GM23248 (cell line): ENCODE measurements at regions not wholly inside any gene's neighbourhood (a gene's known extent, or its start where the extent isn't known, plus 50 kb on each side); places are given as distances from the start of the nearest gene placed in this dataset.

Experiments used
- DNase-seq: peaks from one replicate; pipeline ENCODE4 v3.0.0-alpha.2; 2015
- H2AFZ ChIP-seq: fragments of 200-600 bp; sonication (generic); 2 replicates; pipeline ENCODE4 v1.6.1; 2016; ENCODE audit warnings: antibody characterized with exemption
- H3F3A ChIP-seq: fragments of 200-600 bp; sonication (generic); 2 replicates; pipeline ENCODE4 v1.6.1; 2016; ENCODE audit warnings: mild to moderate bottlenecking, antibody characterized with exemption, mixed run types; ENCODE audit not compliant: insufficient read depth
- H3K27ac ChIP-seq: fragments of 200-600 bp; sonication (generic); 2 replicates; pipeline ENCODE4 v1.5.1; 2016; ENCODE audit warnings: mild to moderate bottlenecking
- H3K27me3 ChIP-seq: fragments of 200-600 bp; sonication (generic); replicated peaks from 2 replicates; pipeline ENCODE4 v1.6.1; 2016; ENCODE audit warnings: mild to moderate bottlenecking; ENCODE audit not compliant: insufficient read depth
- H3K36me3 ChIP-seq: fragments of 200-600 bp; sonication (generic); 2 replicates; pipeline ENCODE4 v1.6.1; 2016; ENCODE audit warnings: low read depth, mild to moderate bottlenecking
- H3K4me1 ChIP-seq: fragments of 200-600 bp; sonication (generic); 2 replicates; pipeline ENCODE4 v1.6.1; 2016; ENCODE audit warnings: mild to moderate bottlenecking; ENCODE audit not compliant: insufficient read depth
- H3K4me2 ChIP-seq: fragments of 200-600 bp; sonication (generic); one replicate; pipeline ENCODE4 v1.6.1; 2016; ENCODE audit warnings: mild to moderate bottlenecking; ENCODE audit not compliant: unreplicated experiment
- H3K4me3 ChIP-seq: fragments of 200-600 bp; sonication (generic); 2 replicates; pipeline ENCODE4 v1.5.1; 2016; ENCODE audit warnings: mild to moderate bottlenecking
- H3K79me2 ChIP-seq: fragments of 200-600 bp; sonication (generic); 2 replicates; pipeline ENCODE4 v1.6.1; 2016; ENCODE audit warnings: mild to moderate bottlenecking; ENCODE audit not compliant: insufficient read depth
- H3K9ac ChIP-seq: fragments of 200-600 bp; sonication (generic); 2 replicates; pipeline ENCODE4 v1.6.1; 2016; ENCODE audit warnings: mild to moderate bottlenecking
- H3K9me2 ChIP-seq: fragments of 200-600 bp; sonication (generic); 2 replicates; pipeline ENCODE4 v1.6.1; 2016; ENCODE audit warnings: mixed run types, mild to moderate bottlenecking, moderate library complexity; ENCODE audit not compliant: insufficient read depth
- H3K9me3 ChIP-seq: fragments of 200-600 bp; sonication (generic); one replicate; pipeline ENCODE4 v1.6.1; 2017; ENCODE audit warnings: low read depth
- H4K20me1 ChIP-seq: fragments of 200-600 bp; sonication (generic); 2 replicates; pipeline ENCODE4 v1.6.0; 2016; ENCODE audit not compliant: insufficient read depth
- EZH2 ChIP-seq: fragments of 200-600 bp; sonication (generic); IDR thresholded peaks from 2 replicates; pipeline ENCODE4 v1.6.1; 2018; ENCODE audit warnings: antibody characterized with exemption, mild to moderate bottlenecking; ENCODE audit not compliant: insufficient read depth, poor library complexity, severe bottlenecking
- EZH2phosphoT487 ChIP-seq: fragments of 200-600 bp; sonication (generic); IDR thresholded peaks from 2 replicates; pipeline ENCODE4 v1.6.1; 2018; ENCODE audit warnings: antibody characterized with exemption, moderate library complexity, mild to moderate bottlenecking, low read depth; ENCODE audit not compliant: insufficient read depth
- WGBS, 2 experiments: methylation state at CpG; one replicate each; pipeline ENCODE4 v1.1.6; 2015 to 2017; ENCODE audit warnings: low lambda C conversion rate in 2 of 2, low coverage in 1 of 2; ENCODE audit errors: missing lambda C conversion rate in 2 of 2; 5-methylcytosine and 5-hydroxymethylcytosine counted together
- in situ Hi-C: fragments of 300-500 bp; cut with MboI; formaldehyde crosslinking; loops from 2 replicates; pipeline ENCODE4 v1.15.0; 2020

DNA sequence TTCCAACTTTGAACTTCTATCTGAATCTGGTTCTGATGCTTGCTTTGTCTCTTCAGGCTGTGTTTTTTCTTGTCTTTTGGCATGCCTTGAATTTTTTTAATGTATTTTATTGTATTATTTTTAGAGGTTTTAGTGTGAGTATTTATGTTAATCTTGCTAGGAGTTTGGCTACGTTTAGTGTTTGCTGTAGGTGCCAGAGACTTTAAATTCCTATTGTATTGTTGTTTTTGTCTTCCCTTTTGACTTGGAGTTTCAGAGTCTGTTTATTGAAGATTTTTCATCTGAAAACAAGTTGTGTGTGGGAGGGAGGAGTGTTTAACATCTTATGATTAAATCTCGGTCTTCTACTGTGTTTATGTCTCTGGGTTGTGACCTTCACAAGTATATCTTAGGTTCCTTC lies 956.8 kb downstream of the TLE1 start:
- H3K79me2 ChIP-seq = no peaks in the 10 kb centered on the region
- H3K9me3 ChIP-seq = no peaks in the 10 kb centered on the region
- H3K4me1 ChIP-seq = no peaks in the 10 kb centered on the region
- H3K36me3 ChIP-seq = no peaks in the 10 kb centered on the region
- no peaks in the 10 kb centered on the region for H4K20me1 ChIP-seq
- H3K9me2 ChIP-seq = no peaks in the 10 kb centered on the region
- DNase-seq = no peak
- H3K4me2 ChIP-seq = no peak overlapping the region
- no peak overlapping the region for H3K27ac ChIP-seq
- H3F3A ChIP-seq = no peaks in the 10 kb centered on the region
- TF ChIP-seq EZH2phosphoT487 (no peak), EZH2 (no peak)
- no peak overlapping the region for H2AFZ ChIP-seq
- H3K9ac ChIP-seq = no peak overlapping the region
- in situ Hi-C loops = no loop called here
- H3K27me3 ChIP-seq = no peaks in the 10 kb centered on the region
- H3K4me3 ChIP-seq = no peak overlapping the region
- 20 to 26% methylated on average over 2 of the region's 2 CpGs for WGBS, 2 experiments

DNA sequence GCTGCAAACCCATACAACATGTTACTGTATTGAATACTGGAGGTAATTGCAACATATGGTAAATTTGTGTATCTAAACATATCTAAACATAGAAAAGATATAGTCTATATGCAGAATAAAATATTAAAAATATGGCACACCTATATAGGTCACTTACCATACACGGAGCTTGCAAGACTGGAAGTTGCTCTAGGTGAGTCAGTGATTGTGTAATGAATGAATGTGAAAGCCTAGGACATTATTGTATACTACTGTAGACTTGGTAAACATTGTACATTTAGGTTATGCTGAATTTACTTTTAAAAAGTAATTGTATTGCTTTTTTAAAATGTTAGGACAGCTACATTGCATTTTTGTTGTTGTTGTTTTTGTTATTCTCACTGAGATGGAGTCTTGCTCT lies 968.8 kb downstream of the TLE1 start:
- in situ Hi-C loops = no loop called here
- 30 to 31% methylated on average over 1 of the region's 1 CpG for WGBS, 2 experiments
- no peaks in the 10 kb centered on the region for H3K9me3 ChIP-seq
- no peaks in the 10 kb centered on the region for H3F3A ChIP-seq
- H3K36me3 ChIP-seq = no peaks in the 10 kb centered on the region
- H4K20me1 ChIP-seq = no peaks in the 10 kb centered on the region
- no peaks in the 10 kb centered on the region for H3K4me1 ChIP-seq
- H3K9me2 ChIP-seq = no peaks in the 10 kb centered on the region
- H3K27ac ChIP-seq = no peak overlapping the region
- no peak overlapping the region for H3K4me3 ChIP-seq
- no peak for DNase-seq
- H3K4me2 ChIP-seq = no peak overlapping the region
- H3K9ac ChIP-seq = no peak overlapping the region
- H2AFZ ChIP-seq = no peak overlapping the region
- no peaks in the 10 kb centered on the region for H3K79me2 ChIP-seq
- no peaks in the 10 kb centered on the region for H3K27me3 ChIP-seq
- TF ChIP-seq EZH2 (no peak), EZH2phosphoT487 (no peak)

DNA sequence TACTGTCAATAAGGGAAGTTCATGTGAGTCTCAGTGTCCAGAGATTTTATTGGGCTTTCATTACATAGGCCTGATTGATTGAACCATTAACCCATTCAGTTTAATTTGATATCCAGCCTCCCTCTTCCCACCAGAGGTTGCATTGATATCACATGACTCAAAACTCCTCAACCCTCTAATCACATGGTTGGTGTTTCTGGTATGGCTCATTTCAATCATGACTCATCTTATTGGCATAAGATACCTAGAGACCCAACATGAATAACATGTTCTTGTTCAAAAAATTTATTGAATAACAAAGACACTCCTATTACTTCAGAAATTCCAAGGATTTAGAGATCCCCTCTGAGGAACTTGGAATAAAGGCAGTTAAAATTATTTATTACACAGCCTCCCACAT lies 982.2 kb downstream of the TLE1 start:
- DNase-seq = no peak
- in situ Hi-C loops = no loop called here
- Histone ChIP-seq H3K4me2 (no peak overlapping the region), H3K79me2 (no peaks in the 10 kb centered on the region), H3K4me3 (no peak overlapping the region), H3K27ac (no peak overlapping the region), H4K20me1 (no peaks in the 10 kb centered on the region), H3K36me3 (no peaks in the 10 kb centered on the region), H3K9ac (no peak overlapping the region), H3K4me1 (no peaks in the 10 kb centered on the region), H3F3A (no peaks in the 10 kb centered on the region), H3K27me3 (no peaks in the 10 kb centered on the region), H2AFZ (no peak overlapping the region), H3K9me3 (no peaks in the 10 kb centered on the region), H3K9me2 (no peaks in the 10 kb centered on the region)
- TF ChIP-seq EZH2phosphoT487 = no peak

DNA sequence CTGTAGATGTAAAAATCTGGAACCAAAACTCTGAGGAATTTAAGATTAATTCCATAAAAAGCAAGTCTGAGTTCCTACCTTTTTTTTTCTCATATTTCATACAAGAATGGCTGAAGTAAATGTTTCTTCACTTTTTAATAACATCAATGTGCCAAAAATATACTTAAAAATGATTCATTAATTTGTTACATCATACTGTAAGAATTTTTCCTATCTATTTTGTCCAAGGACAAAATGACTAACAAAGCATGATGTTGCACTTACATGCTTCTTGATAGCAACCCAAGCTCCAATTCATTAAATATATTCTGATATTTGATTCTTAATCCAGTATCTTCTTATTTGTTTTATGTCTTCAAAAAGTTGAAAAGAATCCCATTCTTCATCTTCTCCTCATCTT lies 988.3 kb downstream of the TLE1 start:
- no peaks in the 10 kb centered on the region for H3K79me2 ChIP-seq
- H3K9ac ChIP-seq = no peak overlapping the region
- H3K27me3 ChIP-seq = no peaks in the 10 kb centered on the region
- no peaks in the 10 kb centered on the region for H3F3A ChIP-seq
- in situ Hi-C loops = no loop called here
- H4K20me1 ChIP-seq = no peaks in the 10 kb centered on the region
- H3K36me3 ChIP-seq = no peaks in the 10 kb centered on the region
- no peaks in the 10 kb centered on the region for H3K9me3 ChIP-seq
- DNase-seq = no peak
- no peak overlapping the region for H3K27ac ChIP-seq
- TF ChIP-seq EZH2 (no peak), EZH2phosphoT487 (no peak)
- H2AFZ ChIP-seq = no peak overlapping the region
- H3K4me2 ChIP-seq = no peak overlapping the region
- H3K9me2 ChIP-seq = no peaks in the 10 kb centered on the region
- no peaks in the 10 kb centered on the region for H3K4me1 ChIP-seq
- no peak overlapping the region for H3K4me3 ChIP-seq

DNA sequence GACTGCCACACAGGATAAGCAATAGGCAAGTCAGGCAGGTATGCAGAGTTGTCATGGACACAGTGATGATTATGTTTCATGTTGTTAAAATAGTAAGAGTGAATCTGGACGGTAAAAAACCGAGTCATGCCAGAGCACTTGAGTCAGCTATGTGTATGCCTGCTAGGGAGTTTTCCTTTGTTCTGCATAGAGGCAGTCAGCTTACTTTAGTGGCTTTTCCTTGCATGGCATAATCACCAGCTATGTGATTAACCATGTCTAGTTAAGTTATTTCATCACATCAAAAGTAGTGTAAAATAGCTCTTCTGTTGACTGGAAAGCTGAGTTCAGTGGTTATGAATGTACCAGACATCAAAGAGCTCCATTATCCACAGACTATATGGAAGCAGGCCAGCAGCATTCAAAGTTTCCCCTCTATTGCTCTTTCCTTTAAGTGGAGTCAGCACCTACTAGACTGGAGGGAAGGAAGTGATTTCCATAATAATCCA lies 989.8 kb downstream of the TLE1 start:
- no peak for DNase-seq
- TF ChIP-seq EZH2phosphoT487 (no peak), EZH2 (no peak)
- no peaks in the 10 kb centered on the region for H3K79me2 ChIP-seq
- H3K9me3 ChIP-seq = no peaks in the 10 kb centered on the region
- no peaks in the 10 kb centered on the region for H3K27me3 ChIP-seq
- H3K9me2 ChIP-seq = no peaks in the 10 kb centered on the region
- no peak overlapping the region for H3K27ac ChIP-seq
- no peak overlapping the region for H3K4me3 ChIP-seq
- H3F3A ChIP-seq = no peaks in the 10 kb centered on the region
- H3K4me1 ChIP-seq = no peaks in the 10 kb centered on the region
- no peak overlapping the region for H2AFZ ChIP-seq
- H3K9ac ChIP-seq = no peak overlapping the region
- in situ Hi-C loops = no loop called here
- WGBS, 2 experiments = 0 to 3% methylated on average over 2 of the region's 2 CpGs
- H3K4me2 ChIP-seq = no peak overlapping the region
- no peaks in the 10 kb centered on the region for H4K20me1 ChIP-seq
- H3K36me3 ChIP-seq = no peaks in the 10 kb centered on the region
